Adrenal gland (tissue), 5 donors: ENCODE measurements at regions not wholly inside any gene's neighbourhood (a gene's known extent, or its start where the extent isn't known, plus 50 kb on each side); places are given as distances from the start of the nearest gene placed in this dataset.

ENCODE experiments used
- CTCF ChIP-seq, 6 experiments: fragments of 450-650 bp in 4 of 6; fragments of 200-600 bp in 2 of 6; sonication (generic) in 1 of 6; IDR thresholded peaks; 1 replicate in 5 of 6; 2 replicates in 1 of 6; pipeline versions ENCODE4 v1.5.1 to v1.8.0; 2016 to 2021; ENCODE audit warnings: antibody characterized with exemption in 6 of 6, mild to moderate bottlenecking in 2 of 6, moderate library complexity in 1 of 6
- POLR2A ChIP-seq, 2 donors: fragments of 450-650 bp; IDR thresholded peaks; one replicate each; pipeline ENCODE4 v1.6.1; 2017; ENCODE audit warnings: antibody characterized with exemption in 2 of 2, mild to moderate bottlenecking in 2 of 2, moderate library complexity in 1 of 2
- donor health status: DM: no; HTN: no; CAD: no.

GRCh38 chr14:53703457-53703856 is 253.2 kb downstream of the BMP4 start:
- TF ChIP-seq CTCF (IDR thresholded peaks at IDR 0.05) (no peak), POLR2A (IDR thresholded peaks at IDR 0.05) (no peak)
